GM18909 (cell line): ENCODE measurements at regions not wholly inside any gene's neighbourhood (a gene's known extent, or its start where the extent isn't known, plus 50 kb on each side); places are given as distances from the start of the nearest gene placed in this dataset.
"Not testable (repeated sequence)": the region's sequence is repeated elsewhere in the genome, so short reads cannot be mapped to it uniquely, and the experiment has no call there.

ENCODE experiments used
- ATAC-seq: cut with Tn5 transposase; IDR thresholded peaks from one replicate; pipeline ENCODE4 v1.9.1; 2021; ENCODE audit warnings: mild to moderate bottlenecking; ENCODE audit not compliant: unreplicated experiment, poor library complexity

- no peak for ATAC-seq
Observed at GRCh38 chr2:13289310-13289709, 572.6 kb downstream of the TRIB2 start.

- not testable (repeated sequence) for ATAC-seq
Observed at GRCh38 chr2:13308478-13308805, 591.7 kb downstream of the TRIB2 start.

GRCh38 chr2:13308989-13309388, 592.3 kb downstream of the TRIB2 start:
- no peak for ATAC-seq

- no peak for ATAC-seq
Observed at GRCh38 chr2:13332060-13332459, 615.3 kb downstream of the TRIB2 start.

GRCh38 chr2:13334071-13334470, 617.3 kb downstream of the TRIB2 start:
- not testable (repeated sequence) for ATAC-seq

GRCh38 chr2:13334545-13334944, 617.8 kb downstream of the TRIB2 start:
- no peak for ATAC-seq

GRCh38 chr2:13335862-13336535, 619.3 kb downstream of the TRIB2 start:
- no peak for ATAC-seq

GRCh38 chr2:13351068-13351467, 634.3 kb downstream of the TRIB2 start:
- ATAC-seq = no peak

- no peak for ATAC-seq
Observed at GRCh38 chr2:13353083-13353482, 636.3 kb downstream of the TRIB2 start.

- no peak for ATAC-seq
Observed at GRCh38 chr2:13354031-13354430, 637.3 kb downstream of the TRIB2 start.

- ATAC-seq = not testable (repeated sequence)
Observed at GRCh38 chr2:13381928-13382327, 665.2 kb downstream of the TRIB2 start.

GRCh38 chr2:13389172-13389571, 672.4 kb downstream of the TRIB2 start:
- ATAC-seq = not testable (repeated sequence)

- no peak for ATAC-seq
Observed at GRCh38 chr2:13390676-13391075, 673.9 kb downstream of the TRIB2 start.

GRCh38 chr2:13401312-13401711, 684.6 kb downstream of the TRIB2 start:
- no peak for ATAC-seq

- no peak for ATAC-seq
Observed at GRCh38 chr2:13413989-13414388, 697.3 kb downstream of the TRIB2 start.

GRCh38 chr2:13414897-13415296, 698.2 kb downstream of the TRIB2 start:
- no peak for ATAC-seq

GRCh38 chr2:13433954-13434353, 717.2 kb downstream of the TRIB2 start:
- no peak for ATAC-seq

- ATAC-seq = peak; percentile 45
Observed at GRCh38 chr2:13443554-13444261, 727.0 kb downstream of the TRIB2 start.

GRCh38 chr2:13462464-13462863, 745.7 kb downstream of the TRIB2 start:
- ATAC-seq = no peak

GRCh38 chr2:13466076-13466475, 749.3 kb downstream of the TRIB2 start:
- no peak for ATAC-seq

- no peak for ATAC-seq
Observed at GRCh38 chr2:13474538-13474937, 757.8 kb downstream of the TRIB2 start.

GRCh38 chr2:13480057-13480456, 763.3 kb downstream of the TRIB2 start:
- ATAC-seq = peak; percentile 82
